DND-41 (cell line): ENCODE measurements at regions not wholly inside any gene's neighbourhood (a gene's known extent, or its start where the extent isn't known, plus 50 kb on each side); places are given as distances from the start of the nearest gene placed in this dataset.

ENCODE experiments used
- ATAC-seq: fragments of 200-7000 bp; cut with Tn5 transposase; 3 replicates; pipeline ENCODE4 v1.9.1; 2021; ENCODE audit warnings: low read depth; ENCODE audit not compliant: insufficient read depth
- DNase-seq: peaks from one replicate; pipeline ENCODE4 v3.0.0-alpha.2; 2020
- H2AFZ ChIP-seq: 2 replicates; pipeline ENCODE4 v1.6.0; 2012; ENCODE audit warnings: low read depth, low read length
- H3K27ac ChIP-seq: 2 replicates; pipeline ENCODE4 v1.5.1; 2012; ENCODE audit warnings: low read length, inconsistent platforms
- H3K27me3 ChIP-seq: fragments of 200-600 bp; sonication (generic); 2 replicates; pipeline ENCODE4 v1.6.0; 2012; ENCODE audit warnings: low read length, mild to moderate bottlenecking, inconsistent platforms; ENCODE audit not compliant: insufficient read depth, poor library complexity
- H3K36me3 ChIP-seq: 2 replicates; pipeline ENCODE4 v1.5.1; 2012; ENCODE audit warnings: low read length, inconsistent platforms; ENCODE audit not compliant: insufficient read depth
- H3K4me1 ChIP-seq: 2 replicates; pipeline ENCODE4 v1.5.1; 2012; ENCODE audit warnings: mild to moderate bottlenecking, low read length; ENCODE audit not compliant: insufficient read depth
- H3K4me2 ChIP-seq: 2 replicates; pipeline ENCODE4 v1.6.0; 2012; ENCODE audit warnings: mild to moderate bottlenecking, moderate library complexity, low read length, inconsistent platforms; ENCODE audit not compliant: insufficient read depth
- H3K4me3 ChIP-seq, 2 experiments: fragments of 200-600 bp in 1 of 2; shearing (Covaris generic) in 1 of 2; 2 replicates each; pipeline ENCODE4 v1.5.1; 2012 to 2016; ENCODE audit warnings: inconsistent platforms in 2 of 2, low read length in 2 of 2, mild to moderate bottlenecking in 2 of 2, low read depth in 1 of 2, moderate library complexity in 1 of 2
- H3K79me2 ChIP-seq: 2 replicates; pipeline ENCODE4 v1.6.0; 2012; ENCODE audit warnings: low read length, inconsistent platforms; ENCODE audit not compliant: insufficient read depth
- H3K9ac ChIP-seq: 2 replicates; pipeline ENCODE4 v1.6.0; 2012; ENCODE audit warnings: low read depth, mild to moderate bottlenecking, inconsistent platforms, low read length, moderate library complexity
- H3K9me3 ChIP-seq: 2 replicates; pipeline ENCODE4 v1.5.1; 2012; ENCODE audit warnings: low read length, moderate library complexity, mild to moderate bottlenecking, inconsistent platforms; ENCODE audit not compliant: insufficient read depth, severe bottlenecking
- H4K20me1 ChIP-seq: 2 replicates; pipeline ENCODE4 v1.6.0; 2012; ENCODE audit warnings: low read length; ENCODE audit not compliant: insufficient read depth
- CTCF ChIP-seq: IDR thresholded peaks from 2 replicates; pipeline ENCODE4 v1.5.1; 2012; ENCODE audit warnings: borderline replicate concordance, low read length, moderate library complexity, mild to moderate bottlenecking; ENCODE audit not compliant: poor library complexity, severe bottlenecking; ENCODE audit errors: extremely low read depth
- EZH2 ChIP-seq: IDR thresholded peaks from 3 replicates; pipeline ENCODE4 v1.6.1; 2012; ENCODE audit warnings: borderline replicate concordance, low read depth, mild to moderate bottlenecking, moderate library complexity, low read length, inconsistent platforms; ENCODE audit not compliant: severe bottlenecking

- ATAC-seq = no peak
- Histone ChIP-seq H3K4me3 (no peak overlapping the region), H3K27me3 (no peaks in the 10 kb centered on the region), H3K9me3 (no peaks in the 10 kb centered on the region), H3K4me2 (no peak overlapping the region), H3K79me2 (no peaks in the 10 kb centered on the region), H3K27ac (no peak overlapping the region), H4K20me1 (no peaks in the 10 kb centered on the region), H3K4me1 (no peaks in the 10 kb centered on the region), H2AFZ (no peak overlapping the region), H3K9ac (no peak overlapping the region), H3K36me3 (no peaks in the 10 kb centered on the region)
- TF ChIP-seq EZH2 (no peak), CTCF (no peak)
- no peak for DNase-seq
Observed at GRCh38 chr4:27703771-27704170, 843.1 kb downstream of the STIM2 start.

- Histone ChIP-seq H3K27me3 (no peaks in the 10 kb centered on the region), H3K79me2 (no peaks in the 10 kb centered on the region), H3K4me2 (no peak overlapping the region), H3K27ac (no peak overlapping the region), H3K4me3 (no peak overlapping the region), H3K36me3 (no peaks in the 10 kb centered on the region), H3K9me3 (no peaks in the 10 kb centered on the region), H3K9ac (no peak overlapping the region), H3K4me1 (no peaks in the 10 kb centered on the region), H4K20me1 (no peaks in the 10 kb centered on the region), H2AFZ (no peak overlapping the region)
- TF ChIP-seq EZH2 = no peak
- TF ChIP-seq CTCF = no peak
- ATAC-seq = no peak
- DNase-seq = no peak
Observed at GRCh38 chr4:27711041-27711440, 850.4 kb downstream of the STIM2 start.

- ATAC-seq = no peak
- Histone ChIP-seq H4K20me1 (no peaks in the 10 kb centered on the region), H3K27ac (no peak overlapping the region), H3K9me3 (no peaks in the 10 kb centered on the region), H3K36me3 (no peaks in the 10 kb centered on the region), H3K4me1 (no peaks in the 10 kb centered on the region), H3K27me3 (no peaks in the 10 kb centered on the region), H3K9ac (no peak overlapping the region), H3K79me2 (no peaks in the 10 kb centered on the region), H3K4me2 (no peak overlapping the region), H3K4me3 (no peak overlapping the region), H2AFZ (no peak overlapping the region)
- DNase-seq = no peak
- no peak for TF ChIP-seq CTCF
Observed at GRCh38 chr4:27714073-27714472, 853.4 kb downstream of the STIM2 start.

GRCh38 chr4:27716693-27717430, 856.2 kb downstream of the STIM2 start:
- H3K4me1 ChIP-seq = no peaks in the 10 kb centered on the region
- no peak overlapping the region for H3K4me2 ChIP-seq
- no peaks in the 10 kb centered on the region for H3K9me3 ChIP-seq
- TF ChIP-seq CTCF (no peak), EZH2 (no peak)
- DNase-seq (no peak), ATAC-seq (no peak)
- H3K9ac ChIP-seq = no peak overlapping the region
- H3K4me3 ChIP-seq = no peak overlapping the region
- H3K36me3 ChIP-seq = no peaks in the 10 kb centered on the region
- no peak overlapping the region for H3K27ac ChIP-seq
- H3K79me2 ChIP-seq = no peaks in the 10 kb centered on the region
- no peak overlapping the region for H2AFZ ChIP-seq
- no peaks in the 10 kb centered on the region for H4K20me1 ChIP-seq
- no peaks in the 10 kb centered on the region for H3K27me3 ChIP-seq
